Naive thymus-derived CD4-positive, alpha-beta T cell (primary cell): ENCODE measurements at regions not wholly inside any gene's neighbourhood (a gene's known extent, or its start where the extent isn't known, plus 50 kb on each side); places are given as distances from the start of the nearest gene placed in this dataset.

Experiments used
- ATAC-seq: fragments of 150-1000 bp; cut with Tn5 transposase; 2 replicates; pipeline ENCODE4 v1.10.0; 2021; ENCODE audit warnings: mild to moderate bottlenecking, moderate library complexity
- CTCF ChIA-PET: fragments of 350-600 bp; sonication (Branson Sonifier 250); formaldehyde crosslinking; loops from one replicate; lab custom pipeline; 2021; ENCODE audit warnings: antibody characterized with exemption; lab: Charles Lee
- POLR2A ChIA-PET: fragments of 350-600 bp; sonication (Branson Sonifier 250); formaldehyde crosslinking; loops from one replicate; lab custom pipeline; 2021; ENCODE audit warnings: antibody characterized with exemption, inconsistent platforms; lab: Charles Lee
- DNase-seq, 9 donors: peaks; one replicate each; pipeline versions ENCODE4 v3.0.0 to v3.0.0-alpha.2; 2020 to 2022; ENCODE audit warnings: mixed read lengths in 1 of 9
- H3K27ac ChIP-seq: one replicate; pipeline ENCODE4 v1.7.0; 2013; ENCODE audit warnings: mild to moderate bottlenecking, low read depth, low read length, moderate library complexity
- H3K27me3 ChIP-seq, 2 donors: one replicate each; pipeline ENCODE4 v1.7.0; 2013; ENCODE audit warnings: low read length in 2 of 2, mild to moderate bottlenecking in 2 of 2, moderate library complexity in 2 of 2; ENCODE audit not compliant: control insufficient read depth in 2 of 2, insufficient read depth in 2 of 2
- H3K36me3 ChIP-seq, 3 experiments: 1 replicate in 2 of 3; 2 replicates in 1 of 3; pipeline ENCODE4 v1.7.0; 2013; ENCODE audit warnings: low read length in 3 of 3, mild to moderate bottlenecking in 3 of 3, moderate library complexity in 1 of 3; ENCODE audit not compliant: insufficient read depth in 3 of 3, control insufficient read depth in 2 of 3
- H3K4me1 ChIP-seq, 2 donors: one replicate each; pipeline ENCODE4 v1.7.0; 2013; ENCODE audit warnings: low read length in 2 of 2, mild to moderate bottlenecking in 2 of 2, moderate library complexity in 1 of 2; ENCODE audit not compliant: control insufficient read depth in 2 of 2, insufficient read depth in 2 of 2
- H3K4me3 ChIP-seq: 2 replicates; pipeline ENCODE4 v1.7.0; 2013; ENCODE audit warnings: mild to moderate bottlenecking, low read length
- H3K9me3 ChIP-seq, 3 experiments: 1 replicate in 2 of 3; 2 replicates in 1 of 3; pipeline ENCODE4 v1.7.0; 2013; ENCODE audit warnings: low read length in 3 of 3; ENCODE audit not compliant: control insufficient read depth in 2 of 3
- H3K27ac Mint-ChIP-seq, 9 donors: one replicate each; pipeline ENCODE4 v1.8.0; 2020 to 2022; ENCODE audit warnings: mixed read lengths in 9 of 9, mild to moderate bottlenecking in 8 of 9, moderate library complexity in 5 of 9, inconsistent platforms in 2 of 9
- H3K27me3 Mint-ChIP-seq, 5 donors: one replicate each; pipeline ENCODE4 v1.8.0; 2021 to 2022; ENCODE audit warnings: mixed read lengths in 5 of 5, mild to moderate bottlenecking in 1 of 5
- H3K36me3 Mint-ChIP-seq, 5 donors: one replicate each; pipeline ENCODE4 v1.8.0; 2020 to 2022; ENCODE audit warnings: mixed read lengths in 5 of 5, mild to moderate bottlenecking in 3 of 5, inconsistent platforms in 1 of 5
- H3K4me1 Mint-ChIP-seq, 7 donors: one replicate each; pipeline ENCODE4 v1.8.0; 2020 to 2022; ENCODE audit warnings: mixed read lengths in 7 of 7, mild to moderate bottlenecking in 3 of 7, inconsistent platforms in 1 of 7
- H3K4me3 Mint-ChIP-seq, 10 donors: one replicate each; pipeline ENCODE4 v1.8.0; 2020 to 2022; ENCODE audit warnings: mild to moderate bottlenecking in 10 of 10, mixed read lengths in 10 of 10, moderate library complexity in 6 of 10, inconsistent platforms in 2 of 10
- H3K9me3 Mint-ChIP-seq, 11 donors: one replicate each; pipeline ENCODE4 v1.8.0; 2020 to 2022; ENCODE audit warnings: mixed read lengths in 11 of 11, mild to moderate bottlenecking in 4 of 11, inconsistent platforms in 1 of 11, moderate library complexity in 1 of 11
- intact Hi-C, 2 donors: fragments of 100-400 bp; cut with micrococcal nuclease; formaldehyde crosslinking; loops; one replicate each; pipeline ENCODE4 v1.15.1; 2023

- Histone ChIP-seq H3K4me1 (no peaks in the 10 kb centered on the region), H3K4me3 (no peak overlapping the region), H3K36me3 (no peaks in the 10 kb centered on the region), H3K27ac (no peak overlapping the region), H3K9me3 (no peaks in the 10 kb centered on the region), H3K27me3 (no peaks in the 10 kb centered on the region)
- peaks cover 0 to 4% (median 0%) of the 10 kb centered on the region in 11 donors for H3K9me3 Mint-ChIP-seq
- DNase-seq (no peak), ATAC-seq (no peak)
- no peaks in the 10 kb centered on the region for H3K27me3 Mint-ChIP-seq
- no peaks in the 10 kb centered on the region for H3K36me3 Mint-ChIP-seq
- POLR2A ChIA-PET = no interaction called here
- CTCF ChIA-PET = no interaction called here
- intact Hi-C loops = no loop called here
- H3K27ac Mint-ChIP-seq = no peak overlapping the region
- H3K4me3 Mint-ChIP-seq = no peak overlapping the region
- H3K4me1 Mint-ChIP-seq = no peaks in the 10 kb centered on the region
Measured at GRCh38 chr13:62510906-62511655, 1095.4 kb upstream of the PCDH20 start.

- ChIA-PET POLR2A (no interaction called here), CTCF (no interaction called here)
- Histone ChIP-seq H3K4me3 (no peak overlapping the region), H3K4me1 (no peaks in the 10 kb centered on the region), H3K27me3 (no peaks in the 10 kb centered on the region), H3K9me3 (no peaks in the 10 kb centered on the region), H3K36me3 (no peaks in the 10 kb centered on the region), H3K27ac (no peak overlapping the region)
- intact Hi-C loops = no loop called here
- no peak overlapping the region for H3K4me3 Mint-ChIP-seq
- H3K36me3 Mint-ChIP-seq = no peaks in the 10 kb centered on the region
- peaks cover 0 to 12% (median 0%) of the 10 kb centered on the region in 11 donors for H3K9me3 Mint-ChIP-seq
- no peak for DNase-seq
- no peaks in the 10 kb centered on the region for H3K27me3 Mint-ChIP-seq
- H3K4me1 Mint-ChIP-seq = no peaks in the 10 kb centered on the region
- H3K27ac Mint-ChIP-seq = no peak overlapping the region
- no peak for ATAC-seq
Measured at GRCh38 chr13:62502588-62502987, 1086.9 kb upstream of the PCDH20 start.

- Mint-ChIP-seq H3K27ac (no peak overlapping the region), H3K4me1 (no peaks in the 10 kb centered on the region), H3K36me3 (no peaks in the 10 kb centered on the region), H3K9me3 (peaks cover 0 to 5% (median 1%) of the 10 kb centered on the region in 11 donors), H3K4me3 (no peak overlapping the region), H3K27me3 (no peaks in the 10 kb centered on the region)
- Histone ChIP-seq H3K27me3 (no peaks in the 10 kb centered on the region), H3K4me1 (no peaks in the 10 kb centered on the region), H3K36me3 (no peaks in the 10 kb centered on the region), H3K27ac (no peak overlapping the region), H3K9me3 (no peaks in the 10 kb centered on the region), H3K4me3 (no peak overlapping the region)
- ATAC-seq = no peak
- DNase-seq = no peak
- intact Hi-C loops = no loop called here
- CTCF ChIA-PET = no interaction called here
- POLR2A ChIA-PET = no interaction called here
Measured at GRCh38 chr13:62489731-62490130, 1074.1 kb upstream of the PCDH20 start.

- Histone ChIP-seq H3K27ac (no peak overlapping the region), H3K4me1 (no peaks in the 10 kb centered on the region), H3K9me3 (no peaks in the 10 kb centered on the region), H3K27me3 (no peaks in the 10 kb centered on the region), H3K4me3 (no peak overlapping the region), H3K36me3 (no peaks in the 10 kb centered on the region)
- peaks cover 0 to 12% (median 5%) of the 10 kb centered on the region in 11 donors for H3K9me3 Mint-ChIP-seq
- H3K27me3 Mint-ChIP-seq = no peaks in the 10 kb centered on the region
- H3K27ac Mint-ChIP-seq = no peak overlapping the region
- ATAC-seq (no peak), DNase-seq (no peak)
- no peaks in the 10 kb centered on the region for H3K4me1 Mint-ChIP-seq
- no peak overlapping the region for H3K4me3 Mint-ChIP-seq
- H3K36me3 Mint-ChIP-seq = no peaks in the 10 kb centered on the region
- POLR2A ChIA-PET = no interaction called here
- CTCF ChIA-PET = no interaction called here
- intact Hi-C loops = loop anchor here in 1 of 2 donors (5.0 kb wide), 1 partner anchor 51 kb away; no protein-coding TSS in a partner anchor
Measured at GRCh38 chr13:62483774-62484173, 1068.1 kb upstream of the PCDH20 start.

GRCh38 chr13:62482351-62482750, 1066.7 kb upstream of the PCDH20 start:
- H3K27me3 Mint-ChIP-seq = no peaks in the 10 kb centered on the region
- ATAC-seq = no peak

GRCh38 chr13:62473944-62474237, 1058.2 kb upstream of the PCDH20 start:
- no peak overlapping the region for H3K4me3 Mint-ChIP-seq
- ChIA-PET CTCF (no interaction called here), POLR2A (no interaction called here)
- H3K36me3 Mint-ChIP-seq = no peaks in the 10 kb centered on the region
- no peaks in the 10 kb centered on the region for H3K36me3 ChIP-seq
- no peak overlapping the region for H3K27ac Mint-ChIP-seq
- intact Hi-C loops = no loop called here
- ATAC-seq (no peak), DNase-seq (no peak)
- H3K4me1 Mint-ChIP-seq = no peaks in the 10 kb centered on the region
- H3K27me3 Mint-ChIP-seq = no peaks in the 10 kb centered on the region
- no peaks in the 10 kb centered on the region for H3K4me1 ChIP-seq
- H3K27ac ChIP-seq = no peak overlapping the region
- H3K9me3 ChIP-seq = peaks cover 0 to 3% (median 0%) of the 10 kb centered on the region in 3 experiments
- peaks cover 0 to 18% (median 2%) of the 10 kb centered on the region in 11 donors for H3K9me3 Mint-ChIP-seq
- H3K27me3 ChIP-seq = no peaks in the 10 kb centered on the region
- no peak overlapping the region for H3K4me3 ChIP-seq

More at GRCh38 chr13:62482351-62482750, 1066.7 kb upstream of the PCDH20 start:
- POLR2A ChIA-PET = no interaction called here
- H3K27me3 ChIP-seq = no peaks in the 10 kb centered on the region
- no peak overlapping the region for H3K4me3 ChIP-seq
- H3K4me1 ChIP-seq = no peaks in the 10 kb centered on the region
- DNase-seq = no peak
- Mint-ChIP-seq H3K4me1 (no peaks in the 10 kb centered on the region), H3K9me3 (peaks cover 0 to 14% (median 5%) of the 10 kb centered on the region in 11 donors), H3K27ac (no peak overlapping the region), H3K4me3 (no peak overlapping the region), H3K36me3 (no peaks in the 10 kb centered on the region)
- H3K9me3 ChIP-seq = no peaks in the 10 kb centered on the region
- intact Hi-C loops = loop anchor here in 1 of 2 donors (5.0 kb wide), 1 partner anchor 50 kb away; no protein-coding TSS in a partner anchor
- H3K27ac ChIP-seq = no peak overlapping the region
- CTCF ChIA-PET = no interaction called here
- H3K36me3 ChIP-seq = no peaks in the 10 kb centered on the region
